ENCODE measurements at regions not wholly inside any gene's neighbourhood (a gene's known extent, or its start where the extent isn't known, plus 50 kb on each side); places are given as distances from the start of the nearest gene placed in this dataset.

DNA sequence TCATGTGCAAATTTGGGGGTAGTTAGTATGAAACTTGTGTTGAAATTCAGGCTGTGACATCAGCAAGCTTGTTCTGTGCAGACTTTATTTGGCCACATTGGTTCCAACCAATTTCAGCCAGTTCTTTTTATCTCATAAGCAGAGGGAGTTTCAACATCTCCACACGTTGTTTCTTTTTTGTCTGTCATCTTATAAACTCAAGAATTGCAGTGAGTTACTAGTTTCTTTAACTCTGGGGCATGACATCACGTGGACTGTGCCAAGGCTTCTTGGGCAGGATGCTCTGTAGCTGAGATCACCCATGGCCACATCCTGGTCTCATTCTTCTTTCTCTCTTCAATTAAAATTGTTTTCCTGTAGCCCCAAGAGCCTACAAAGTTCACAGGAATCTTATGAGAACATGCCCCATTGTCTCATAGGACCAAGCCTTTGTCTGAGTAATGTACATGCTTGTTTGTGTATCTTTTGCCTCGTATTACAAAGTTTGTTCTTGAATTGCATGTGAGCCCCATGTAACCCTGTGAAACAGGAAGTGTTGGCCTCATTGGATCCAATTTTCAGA lies 982.0 kb upstream of the TMEM132C start:
- no peak for DNase-seq

GRCh38 chr12:127286281-127286680 lies 980.7 kb upstream of the TMEM132C start:
- DNase-seq = no peak
- H3K9me2 ChIP-seq (ENCODE audit: insufficient read depth) = no peaks in the 10 kb centered on the region
- no TSS peak for BruUV-seq (replicated peaks)
- H3K4me1 ChIP-seq (replicated peaks; ENCODE audit: insufficient read depth) = no peaks in the 10 kb centered on the region
- H3K79me2 ChIP-seq (ENCODE audit: low read depth) = no peaks in the 10 kb centered on the region
- H3K27me3 ChIP-seq (ENCODE audit: insufficient read depth, low read depth) = no peaks in the 10 kb centered on the region
- no peaks in the 10 kb centered on the region for H3K9me3 ChIP-seq (ENCODE audit: insufficient read depth, low read depth)
- ChIA-PET POLR2A (ENCODE audit: unreplicated experiment) (no interaction called here), CTCF (no interaction called here)
- TF ChIP-seq, protein P1, sequence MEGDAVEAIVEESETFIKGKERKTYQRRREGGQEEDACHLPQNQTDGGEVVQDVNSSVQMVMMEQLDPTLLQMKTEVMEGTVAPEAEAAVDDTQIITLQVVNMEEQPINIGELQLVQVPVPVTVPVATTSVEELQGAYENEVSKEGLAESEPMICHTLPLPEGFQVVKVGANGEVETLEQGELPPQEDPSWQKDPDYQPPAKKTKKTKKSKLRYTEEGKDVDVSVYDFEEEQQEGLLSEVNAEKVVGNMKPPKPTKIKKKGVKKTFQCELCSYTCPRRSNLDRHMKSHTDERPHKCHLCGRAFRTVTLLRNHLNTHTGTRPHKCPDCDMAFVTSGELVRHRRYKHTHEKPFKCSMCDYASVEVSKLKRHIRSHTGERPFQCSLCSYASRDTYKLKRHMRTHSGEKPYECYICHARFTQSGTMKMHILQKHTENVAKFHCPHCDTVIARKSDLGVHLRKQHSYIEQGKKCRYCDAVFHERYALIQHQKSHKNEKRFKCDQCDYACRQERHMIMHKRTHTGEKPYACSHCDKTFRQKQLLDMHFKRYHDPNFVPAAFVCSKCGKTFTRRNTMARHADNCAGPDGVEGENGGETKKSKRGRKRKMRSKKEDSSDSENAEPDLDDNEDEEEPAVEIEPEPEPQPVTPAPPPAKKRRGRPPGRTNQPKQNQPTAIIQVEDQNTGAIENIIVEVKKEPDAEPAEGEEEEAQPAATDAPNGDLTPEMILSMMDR (conservative IDR thresholded peaks at IDR 0.05) = no peak
- H2AFZ ChIP-seq = no peak overlapping the region
- H3F3A ChIP-seq (ENCODE audit: insufficient read depth, low read depth) = no peaks in the 10 kb centered on the region
- H4K20me1 ChIP-seq (ENCODE audit: insufficient read depth) = no peaks in the 10 kb centered on the region
- H3K36me3 ChIP-seq (ENCODE audit: low read depth) = no peaks in the 10 kb centered on the region
- H3K4me3 ChIP-seq = no peak overlapping the region
- intact Hi-C loops (cut with micrococcal nuclease; ENCODE audit: unreplicated experiment) = no loop called here
- no peak overlapping the region for H3K27ac ChIP-seq
- no peak overlapping the region for H3K4me2 ChIP-seq

More for the DNA sequence above, 982.0 kb upstream of the TMEM132C start:
- ChIA-PET CTCF (no interaction called here), POLR2A (ENCODE audit: unreplicated experiment) (no interaction called here)
- TF ChIP-seq EZH2 (IDR thresholded peaks at IDR 0.05; ENCODE audit: low read depth) = no peak
- TF ChIP-seq, protein P1 (conservative IDR thresholded peaks at IDR 0.05) = no peak
- Histone ChIP-seq H3K36me3 (ENCODE audit: low read depth) (no peaks in the 10 kb centered on the region), H3K79me2 (ENCODE audit: low read depth) (no peaks in the 10 kb centered on the region), H3K27ac (no peak overlapping the region), H4K20me1 (ENCODE audit: insufficient read depth) (no peaks in the 10 kb centered on the region), H3K4me1 (replicated peaks; ENCODE audit: insufficient read depth) (no peaks in the 10 kb centered on the region), H3K9me2 (ENCODE audit: insufficient read depth) (no peaks in the 10 kb centered on the region), H3K27me3 (ENCODE audit: insufficient read depth, low read depth) (no peaks in the 10 kb centered on the region), H3K9me3 (ENCODE audit: insufficient read depth, low read depth) (no peaks in the 10 kb centered on the region), H3F3A (ENCODE audit: insufficient read depth, low read depth) (no peaks in the 10 kb centered on the region), H3K4me2 (no peak overlapping the region), H2AFZ (no peak overlapping the region), H3K4me3 (no peak overlapping the region)
- intact Hi-C loops (cut with micrococcal nuclease; ENCODE audit: unreplicated experiment) = no loop called here
- no TSS peak for BruUV-seq (replicated peaks)

GRCh38 chr12:127287256-127287655 lies 979.7 kb upstream of the TMEM132C start:
- DNase-seq = no peak
- BruUV-seq (replicated peaks) = no TSS peak
- Histone ChIP-seq H3K9me3 (ENCODE audit: insufficient read depth, low read depth) (no peaks in the 10 kb centered on the region), H3K4me3 (no peak overlapping the region), H2AFZ (no peak overlapping the region), H3K36me3 (ENCODE audit: low read depth) (no peaks in the 10 kb centered on the region), H3K27ac (no peak overlapping the region), H3K4me1 (replicated peaks; ENCODE audit: insufficient read depth) (no peaks in the 10 kb centered on the region), H3F3A (ENCODE audit: insufficient read depth, low read depth) (no peaks in the 10 kb centered on the region), H3K9me2 (ENCODE audit: insufficient read depth) (no peaks in the 10 kb centered on the region), H3K4me2 (no peak overlapping the region), H4K20me1 (ENCODE audit: insufficient read depth) (no peaks in the 10 kb centered on the region), H3K27me3 (ENCODE audit: insufficient read depth, low read depth) (no peaks in the 10 kb centered on the region), H3K79me2 (ENCODE audit: low read depth) (no peaks in the 10 kb centered on the region)
- CTCF ChIA-PET = no interaction called here
- intact Hi-C loops (cut with micrococcal nuclease; ENCODE audit: unreplicated experiment) = no loop called here
- POLR2A ChIA-PET (ENCODE audit: unreplicated experiment) = no interaction called here
- no peak for TF ChIP-seq EZH2 (IDR thresholded peaks at IDR 0.05; ENCODE audit: low read depth)
- TF ChIP-seq, protein P1 (conservative IDR thresholded peaks at IDR 0.05) = no peak
